ENCODE measurements at regions not wholly inside any gene's neighbourhood (a gene's known extent, or its start where the extent isn't known, plus 50 kb on each side); places are given as distances from the start of the nearest gene placed in this dataset.
"Not testable (repeated sequence)": the region's sequence is repeated elsewhere in the genome, so short reads cannot be mapped to it uniquely, and the experiment has no call there.

GRCh38 chr9:81459591-81459990, 229.8 kb downstream of the TLE1 start:
- peaks cover 0 to 16% (median 3%) of the 10 kb centered on the region in 5 donors for H3K27me3 Mint-ChIP-seq
- DNase-seq: no peak
- no peaks in the 10 kb centered on the region for H3K4me1 Mint-ChIP-seq
- no peaks in the 10 kb centered on the region for H3K36me3 Mint-ChIP-seq
- H3K9me3 Mint-ChIP-seq: no peaks in the 10 kb centered on the region
- no peak overlapping the region for H3K4me3 Mint-ChIP-seq
- POLR2A ChIA-PET: no interaction called here
- no peak overlapping the region for H3K27ac Mint-ChIP-seq
- ATAC-seq: no peak

DNA sequence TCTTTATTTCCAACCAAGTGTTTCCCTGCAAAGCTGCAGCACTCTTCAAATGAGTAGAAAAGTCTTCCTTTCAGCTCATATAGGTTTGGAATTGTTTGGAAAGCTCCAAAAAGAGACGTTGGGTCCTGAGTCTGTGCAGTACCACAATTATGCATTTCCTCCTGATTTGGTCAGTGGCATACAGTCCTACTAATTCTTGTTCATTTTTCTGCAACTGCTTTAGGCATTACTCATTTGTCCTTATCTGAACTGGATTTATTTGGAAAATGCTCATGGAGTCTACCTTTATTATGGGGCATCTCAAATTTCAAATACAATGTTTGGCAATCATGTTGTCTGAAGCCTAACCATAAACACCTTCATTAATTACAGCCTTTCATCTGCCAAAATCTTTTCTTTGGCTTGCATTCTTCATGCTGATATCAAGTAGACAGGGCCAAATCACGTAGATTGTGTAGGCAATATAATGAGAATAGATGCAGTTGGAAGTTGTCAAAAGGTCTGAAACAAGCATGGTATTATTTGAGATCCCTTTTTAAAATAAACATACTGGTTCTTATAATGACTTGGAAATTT, 232.8 kb downstream of the TLE1 start:
- DNase-seq (no peak), ATAC-seq (no peak)
- Mint-ChIP-seq H3K27me3 (peaks cover 0 to 16% (median 3%) of the 10 kb centered on the region in 5 donors), H3K4me1 (no peaks in the 10 kb centered on the region), H3K36me3 (no peaks in the 10 kb centered on the region), H3K9me3 (peaks cover 0 to 4% (median 0%) of the 10 kb centered on the region in 9 donors), H3K27ac (no peak overlapping the region), H3K4me3 (no peak overlapping the region)
- POLR2A ChIA-PET: no interaction called here

GRCh38 chr9:81455462-81456219, 233.7 kb downstream of the TLE1 start:
- Mint-ChIP-seq H3K36me3 (peaks cover 0 to 3% (median 0%) of the 10 kb centered on the region in 3 donors), H3K4me1 (no peaks in the 10 kb centered on the region), H3K4me3 (no peak overlapping the region), H3K27me3 (peaks cover 0 to 16% (median 3%) of the 10 kb centered on the region in 5 donors), H3K9me3 (peaks cover 0 to 8% (median 0%) of the 10 kb centered on the region in 9 donors), H3K27ac (no peak overlapping the region)
- POLR2A ChIA-PET: no interaction called here
- ATAC-seq (no peak), DNase-seq (no peak)

- no peak overlapping the region for H3K27ac Mint-ChIP-seq
- H3K4me1 Mint-ChIP-seq: no peaks in the 10 kb centered on the region
- peaks cover 23 to 58% (median 36%) of the 10 kb centered on the region in 9 donors for H3K9me3 Mint-ChIP-seq
- peaks cover 0 to 27% (median 0%) of the 10 kb centered on the region in 3 donors for H3K36me3 Mint-ChIP-seq
- no peak for DNase-seq
- POLR2A ChIA-PET: no interaction called here
- H3K27me3 Mint-ChIP-seq: no peaks in the 10 kb centered on the region
- no peak for ATAC-seq
- no peak overlapping the region for H3K4me3 Mint-ChIP-seq
Measured at GRCh38 chr9:81445331-81445921, 243.9 kb downstream of the TLE1 start.

GRCh38 chr9:81431641-81432040, 257.7 kb downstream of the TLE1 start:
- no peak for ATAC-seq
- DNase-seq: no peak
- H3K4me3 Mint-ChIP-seq: no peak overlapping the region
- H3K9me3 Mint-ChIP-seq: peaks cover 4 to 37% (median 21%) of the 10 kb centered on the region in 9 donors
- H3K4me1 Mint-ChIP-seq: no peaks in the 10 kb centered on the region
- peaks cover 0 to 3% (median 0%) of the 10 kb centered on the region in 5 donors for H3K27me3 Mint-ChIP-seq
- POLR2A ChIA-PET: no interaction called here
- no peak overlapping the region for H3K27ac Mint-ChIP-seq
- peaks cover 0 to 10% (median 0%) of the 10 kb centered on the region in 3 donors for H3K36me3 Mint-ChIP-seq

DNA sequence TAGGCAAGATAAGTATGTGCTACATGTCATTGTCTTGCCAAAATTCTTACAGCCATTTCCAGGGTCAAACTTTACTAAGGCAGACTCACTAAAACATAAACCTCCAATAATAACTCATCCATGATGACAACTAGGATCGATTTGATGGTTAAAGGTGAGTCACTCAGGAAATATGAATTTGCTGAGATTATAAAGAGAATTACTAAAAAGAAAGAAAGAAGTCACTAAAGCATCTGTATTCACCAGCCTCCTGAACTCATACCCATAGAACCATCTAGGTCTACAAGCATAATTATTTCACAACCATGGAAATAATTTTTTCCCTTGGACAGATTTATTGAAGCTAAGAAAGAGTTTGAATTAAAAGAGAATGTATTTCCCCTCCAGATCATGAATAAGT, 258.6 kb downstream of the TLE1 start:
- POLR2A ChIA-PET: no interaction called here
- H3K4me3 Mint-ChIP-seq: no peak overlapping the region
- ATAC-seq: no peak
- no peak overlapping the region for H3K27ac Mint-ChIP-seq
- peaks cover 0 to 3% (median 0%) of the 10 kb centered on the region in 5 donors for H3K27me3 Mint-ChIP-seq
- H3K4me1 Mint-ChIP-seq: no peaks in the 10 kb centered on the region
- no peak for DNase-seq
- peaks cover 0 to 10% (median 0%) of the 10 kb centered on the region in 3 donors for H3K36me3 Mint-ChIP-seq
- peaks cover 4 to 41% (median 21%) of the 10 kb centered on the region in 9 donors for H3K9me3 Mint-ChIP-seq

DNA sequence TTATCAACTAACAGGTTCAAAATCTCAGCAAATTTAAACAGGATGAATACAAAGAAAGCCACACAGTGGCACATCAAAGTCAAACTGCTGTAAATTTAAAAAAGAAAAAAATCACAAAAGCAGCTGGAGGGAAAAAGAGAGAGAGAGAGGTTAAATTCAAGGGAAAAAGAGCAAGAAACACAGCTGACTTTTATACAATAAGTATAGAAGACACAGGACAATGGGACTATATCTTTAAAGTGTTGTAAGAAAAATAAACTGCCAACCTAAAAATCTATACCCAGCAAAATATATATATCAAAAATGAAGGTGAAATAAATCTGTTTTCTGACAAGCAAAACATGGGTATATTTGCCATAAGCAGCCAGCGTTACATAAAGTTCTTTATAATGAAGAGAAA, 261.5 kb downstream of the TLE1 start:
- H3K36me3 Mint-ChIP-seq: peaks cover 0 to 10% (median 0%) of the 10 kb centered on the region in 3 donors
- no peaks in the 10 kb centered on the region for H3K4me1 Mint-ChIP-seq
- POLR2A ChIA-PET: no interaction called here
- H3K27ac Mint-ChIP-seq: no peak overlapping the region
- H3K4me3 Mint-ChIP-seq: no peak overlapping the region
- H3K27me3 Mint-ChIP-seq: peaks cover 0 to 3% (median 0%) of the 10 kb centered on the region in 5 donors
- no peak for DNase-seq
- peaks cover 6 to 42% (median 26%) of the 10 kb centered on the region in 9 donors for H3K9me3 Mint-ChIP-seq
- ATAC-seq: no peak

DNA sequence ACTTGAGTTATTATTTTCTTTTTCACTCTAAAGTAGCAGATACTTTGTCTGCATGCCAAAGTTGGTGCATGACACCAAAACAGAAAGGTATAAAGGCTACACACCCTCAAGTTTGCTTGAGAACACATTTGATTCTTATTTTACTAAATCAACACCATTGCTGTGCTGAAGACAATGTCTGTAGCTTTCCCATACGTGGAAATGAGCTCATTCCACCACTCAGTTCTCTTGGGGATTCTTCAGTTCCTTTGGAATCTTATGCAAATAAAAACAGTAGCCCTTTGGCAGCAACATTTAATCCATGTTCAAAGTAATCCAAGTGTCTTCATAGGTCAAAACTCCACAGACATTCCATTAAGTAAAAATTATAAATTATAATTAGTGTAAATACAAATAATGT, 264.9 kb downstream of the TLE1 start:
- H3K27me3 Mint-ChIP-seq: no peaks in the 10 kb centered on the region
- POLR2A ChIA-PET: no interaction called here
- DNase-seq: no peak
- no peak for ATAC-seq
- no peaks in the 10 kb centered on the region for H3K4me1 Mint-ChIP-seq
- H3K4me3 Mint-ChIP-seq: no peak overlapping the region
- H3K9me3 Mint-ChIP-seq: peaks cover 5 to 34% (median 23%) of the 10 kb centered on the region in 9 donors
- no peak overlapping the region for H3K27ac Mint-ChIP-seq
- H3K36me3 Mint-ChIP-seq: peaks cover 0 to 5% (median 0%) of the 10 kb centered on the region in 3 donors

DNA sequence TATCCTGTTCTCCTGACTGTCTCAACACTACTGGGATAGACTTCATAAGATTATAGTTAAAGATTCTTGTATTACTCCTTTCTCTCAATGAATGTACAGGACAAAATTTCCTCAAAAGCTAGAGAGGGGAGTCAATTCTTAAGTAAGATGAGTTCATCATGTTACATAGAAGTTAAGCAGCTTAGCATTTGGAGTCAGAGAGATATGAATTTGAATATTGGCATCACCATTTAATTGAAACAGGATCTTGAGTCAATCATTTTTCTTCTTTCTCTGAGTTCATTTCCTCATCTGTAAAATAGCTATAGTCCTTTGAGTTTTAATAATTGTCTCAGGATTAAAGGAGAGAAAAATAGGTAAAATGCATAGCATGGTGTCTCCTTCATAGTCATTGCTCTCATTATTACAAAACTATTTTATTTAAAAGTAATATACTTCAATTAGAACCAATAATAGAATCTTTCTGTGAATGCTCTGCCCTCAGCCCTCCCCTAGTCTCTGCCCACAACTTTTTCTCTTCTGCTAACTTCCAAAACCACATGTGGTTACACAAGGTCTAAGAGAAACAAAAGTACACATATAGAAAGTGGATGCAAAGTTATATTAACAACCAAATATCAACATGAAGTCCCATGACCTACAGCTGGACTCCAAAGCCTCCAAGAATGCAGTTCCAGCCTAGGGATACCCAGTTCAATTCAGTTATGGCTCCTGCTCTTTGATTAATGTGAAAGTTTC, 265.6 kb downstream of the TLE1 start:
- DNase-seq: no peak
- Mint-ChIP-seq H3K4me3 (no peak overlapping the region), H3K27ac (no peak overlapping the region), H3K27me3 (no peaks in the 10 kb centered on the region), H3K36me3 (peaks cover 0 to 5% (median 0%) of the 10 kb centered on the region in 3 donors), H3K9me3 (peaks cover 4 to 34% (median 22%) of the 10 kb centered on the region in 9 donors), H3K4me1 (no peaks in the 10 kb centered on the region)
- POLR2A ChIA-PET: no interaction called here
- ATAC-seq: no peak

GRCh38 chr9:81421090-81421489, 268.3 kb downstream of the TLE1 start:
- H3K27ac Mint-ChIP-seq, ATAC-seq, H3K4me3 Mint-ChIP-seq, DNase-seq, H3K27me3 Mint-ChIP-seq, POLR2A ChIA-PET, H3K36me3 Mint-ChIP-seq, H3K4me1 Mint-ChIP-seq: not testable (repeated sequence)
- H3K9me3 Mint-ChIP-seq: peaks cover 4 to 33% (median 7%) of the 10 kb centered on the region in 9 donors

GRCh38 chr9:81420024-81420423, 269.3 kb downstream of the TLE1 start:
- DNase-seq (no peak), ATAC-seq (no peak)
- Mint-ChIP-seq H3K27me3 (no peaks in the 10 kb centered on the region), H3K4me3 (no peak overlapping the region), H3K36me3 (no peaks in the 10 kb centered on the region), H3K4me1 (no peaks in the 10 kb centered on the region), H3K27ac (no peak overlapping the region), H3K9me3 (peaks cover 0 to 22% (median 3%) of the 10 kb centered on the region in 9 donors)
- POLR2A ChIA-PET: no interaction called here

DNA sequence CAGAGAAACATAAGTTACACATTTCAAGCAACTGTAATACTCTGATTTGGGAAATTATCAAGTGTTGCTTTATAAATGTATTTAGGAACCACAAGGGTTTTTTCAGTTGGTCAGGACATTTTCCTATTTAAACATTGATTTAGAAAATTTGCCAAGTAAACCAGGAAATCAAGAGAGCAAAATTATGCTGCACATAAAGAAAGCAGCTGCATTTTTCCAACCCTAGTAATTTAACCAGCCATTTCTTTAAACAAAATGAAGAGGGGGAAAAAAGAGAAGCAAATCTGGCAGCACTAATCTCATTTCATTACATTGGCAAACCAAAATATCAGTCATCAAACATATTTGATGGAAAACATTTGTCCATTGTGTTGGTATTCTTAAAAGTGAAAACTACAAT, 271.4 kb downstream of the TLE1 start:
- no peak for DNase-seq
- Mint-ChIP-seq H3K9me3 (peaks cover 0 to 15% (median 2%) of the 10 kb centered on the region in 9 donors), H3K36me3 (no peaks in the 10 kb centered on the region), H3K4me1 (no peaks in the 10 kb centered on the region), H3K4me3 (no peak overlapping the region), H3K27ac (no peak overlapping the region), H3K27me3 (no peaks in the 10 kb centered on the region)
- no peak for ATAC-seq
- POLR2A ChIA-PET: no interaction called here

GRCh38 chr9:81417299-81417675, 272.1 kb downstream of the TLE1 start:
- POLR2A ChIA-PET: no interaction called here
- no peak for DNase-seq
- no peaks in the 10 kb centered on the region for H3K4me1 Mint-ChIP-seq
- no peak overlapping the region for H3K4me3 Mint-ChIP-seq
- no peak for ATAC-seq
- H3K9me3 Mint-ChIP-seq: peaks cover 0 to 14% (median 2%) of the 10 kb centered on the region in 9 donors
- no peak overlapping the region for H3K27ac Mint-ChIP-seq
- no peaks in the 10 kb centered on the region for H3K27me3 Mint-ChIP-seq
- H3K36me3 Mint-ChIP-seq: no peaks in the 10 kb centered on the region

Data from naive thymus-derived CD8-positive, alpha-beta T cell (primary cell).